Fibroblast of skin of scalp (primary cell): ENCODE measurements at regions not wholly inside any gene's neighbourhood (a gene's known extent, or its start where the extent isn't known, plus 50 kb on each side); places are given as distances from the start of the nearest gene placed in this dataset.

Experiments used
- DNase-seq: peaks from one replicate; pipeline ENCODE4 v3.0.0-alpha.2; 2013

DNA sequence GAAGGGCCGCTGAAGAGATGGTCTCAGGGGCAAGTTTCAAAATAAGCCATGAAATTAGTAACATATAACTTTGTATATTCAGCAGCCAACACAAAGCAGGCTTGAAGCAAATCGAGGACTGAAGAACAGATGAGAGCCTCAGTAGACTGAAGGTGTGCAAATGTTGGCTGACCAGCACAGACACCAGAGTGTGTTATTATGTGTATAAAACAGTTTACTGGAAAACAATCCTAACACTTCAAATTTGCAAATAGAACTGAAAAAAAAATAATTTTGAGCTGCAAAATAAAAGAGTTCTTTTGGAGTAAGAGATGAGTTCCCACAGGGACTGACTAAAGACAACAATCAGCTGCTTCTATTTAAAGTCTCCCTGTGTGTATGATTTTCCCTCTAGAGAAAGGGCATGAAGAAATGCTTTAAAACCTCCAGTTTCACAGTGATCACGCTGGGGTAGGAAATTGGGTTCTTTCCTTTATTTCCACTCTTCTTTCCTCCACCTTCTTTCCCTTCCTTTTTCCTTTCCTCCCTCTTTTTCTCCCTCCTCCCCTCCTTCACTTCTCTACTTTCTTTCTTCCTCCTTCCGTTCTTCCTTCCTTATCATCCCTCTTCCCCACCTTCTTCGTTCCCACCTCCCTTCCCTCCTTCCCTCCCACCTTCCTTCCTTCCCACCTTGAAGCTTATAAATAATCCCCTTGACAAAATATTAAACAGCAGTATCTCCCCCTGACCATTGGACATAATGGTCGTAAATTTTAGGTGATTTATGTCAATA is 383.9 kb upstream of the DCN start:
- DNase-seq, result no peak

DNA sequence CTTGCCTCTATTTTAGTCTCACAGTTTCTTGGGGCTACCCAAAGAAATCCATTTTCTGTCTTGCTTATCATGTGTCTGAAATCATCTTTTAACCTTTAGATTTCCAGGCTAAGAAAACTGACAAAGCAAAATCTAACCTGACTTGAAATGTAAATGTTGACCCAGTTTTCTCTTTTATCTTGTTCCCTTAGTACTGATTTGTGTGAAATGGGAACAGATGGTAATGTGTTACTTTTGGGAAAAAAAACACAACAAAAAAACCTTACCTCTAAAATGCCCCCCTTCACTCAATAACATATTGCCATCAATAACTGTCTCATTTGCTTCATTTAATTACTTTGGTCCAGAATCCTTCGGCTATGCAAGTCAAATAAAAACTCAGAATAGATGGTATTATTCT is 383.2 kb upstream of the DCN start:
- no peak for DNase-seq

DNA sequence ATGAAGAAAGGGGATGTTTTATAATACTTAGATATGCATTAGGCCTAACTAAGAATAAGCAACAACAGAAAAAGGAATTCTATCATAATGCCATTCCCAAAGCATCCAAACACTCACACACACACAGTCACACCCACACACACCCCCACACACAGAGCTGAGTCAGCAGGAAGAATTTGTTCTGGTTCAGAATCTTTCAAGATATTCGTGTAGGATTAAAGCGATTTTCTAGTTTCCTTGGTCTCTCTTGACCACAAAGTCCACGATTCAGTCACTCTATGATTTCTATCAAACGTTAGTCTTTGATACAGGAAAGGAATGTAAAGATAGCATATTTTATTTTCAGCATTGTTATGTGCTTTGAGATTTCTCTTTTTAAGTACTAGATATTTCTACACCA is 382.6 kb upstream of the DCN start:
- peak; percentile 26 for DNase-seq

DNA sequence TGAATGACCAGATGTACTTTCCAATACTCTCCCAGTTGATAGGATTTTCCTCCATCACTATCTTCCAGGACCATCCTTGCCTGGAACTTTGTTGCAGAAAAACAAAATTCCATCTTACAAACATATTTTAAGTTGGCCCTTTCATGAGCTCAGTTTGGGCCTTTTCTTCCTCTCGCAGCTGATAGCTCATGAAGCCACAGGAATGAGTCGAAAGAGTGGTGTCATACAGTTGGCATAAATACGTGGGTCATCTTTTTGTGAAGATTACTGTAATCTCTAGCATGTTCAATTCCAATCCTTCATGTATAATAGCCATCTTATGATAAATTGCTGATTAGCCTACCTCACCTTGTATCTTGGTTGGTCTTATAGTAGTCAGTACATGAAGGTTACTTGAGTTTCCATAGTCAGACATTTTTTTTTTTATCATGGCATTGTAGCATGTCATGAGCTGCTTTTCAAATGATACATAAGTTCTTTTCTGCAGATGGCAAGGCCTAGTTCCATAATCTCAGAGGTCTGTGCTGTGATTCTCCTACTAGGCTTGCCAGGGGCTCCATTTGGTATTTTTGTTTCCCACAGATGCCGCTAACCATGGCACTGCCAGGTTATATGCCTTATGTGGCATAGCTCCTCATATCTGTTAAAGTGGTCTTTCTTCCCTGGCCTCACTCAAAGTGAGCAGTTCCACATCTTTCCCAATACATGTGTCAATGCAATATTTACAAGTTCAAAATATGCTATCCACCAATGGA is 380.6 kb upstream of the DCN start:
- no peak for DNase-seq

DNA sequence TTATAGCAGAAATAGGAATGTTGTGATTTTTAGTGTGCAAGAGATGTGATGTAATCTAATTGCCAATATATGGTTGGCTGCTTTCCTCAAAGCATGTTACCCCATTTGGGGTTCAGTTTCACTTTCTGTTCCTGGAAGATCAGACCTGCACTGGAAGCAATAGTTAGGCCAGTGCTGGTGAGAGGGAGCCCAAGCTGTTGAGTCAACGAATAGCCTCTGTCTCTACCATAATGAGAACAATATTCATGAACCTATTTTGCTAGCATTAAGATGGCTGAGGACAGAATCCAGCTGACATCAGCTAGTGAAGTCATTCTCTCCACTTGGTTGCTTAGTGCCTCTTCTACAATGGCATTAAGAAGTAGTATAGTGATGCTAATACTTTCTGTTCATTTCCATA is 379.9 kb upstream of the DCN start:
- DNase-seq, result no peak

DNA sequence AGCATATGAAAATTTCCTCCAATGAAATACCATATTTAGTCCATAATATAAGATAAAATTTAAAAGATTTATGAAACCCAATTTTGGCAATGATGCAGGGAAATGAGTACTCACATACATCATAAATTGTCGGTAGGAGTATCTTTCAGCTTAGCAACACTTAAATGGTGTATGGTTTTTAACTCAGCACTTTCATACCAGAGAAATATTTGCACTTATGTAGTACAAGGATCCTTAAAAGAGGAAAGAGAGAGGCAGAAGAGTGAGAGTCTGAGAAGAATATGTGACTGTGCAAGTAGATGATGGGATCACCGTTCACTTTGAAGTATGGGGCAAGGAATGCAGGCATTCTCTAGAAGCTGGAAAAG is 379.3 kb upstream of the DCN start:
- DNase-seq, result no peak

DNA sequence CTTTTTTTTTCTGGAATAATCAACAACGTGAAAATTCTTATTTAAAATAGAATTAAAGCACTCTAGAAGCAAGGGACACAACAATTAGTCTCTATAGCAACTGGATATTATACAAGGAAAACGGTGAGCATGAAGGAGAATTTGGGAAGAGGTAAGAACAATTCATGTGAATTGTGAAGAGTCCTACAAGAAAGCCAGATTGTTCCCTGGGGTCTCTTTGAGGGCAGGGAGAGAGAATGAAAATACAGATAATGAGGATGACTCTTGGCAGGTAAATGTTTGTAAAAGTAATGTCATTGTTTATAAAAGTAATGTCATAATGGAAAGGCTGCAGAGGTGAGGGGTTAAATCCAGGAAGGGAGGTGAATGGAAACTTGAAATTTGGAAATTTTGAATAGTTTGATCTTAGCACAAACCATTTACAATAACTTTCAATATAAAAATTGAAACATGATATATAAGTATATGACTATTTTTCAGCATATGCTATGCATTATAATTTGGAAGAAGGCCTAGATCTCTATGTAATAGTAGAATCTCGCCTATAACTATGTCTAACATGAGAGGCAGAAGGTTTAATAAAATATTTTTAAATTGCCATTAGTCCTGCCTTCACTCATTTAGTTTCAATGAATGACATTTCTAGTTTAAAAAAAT is 378.8 kb upstream of the DCN start:
- DNase-seq, result no peak

DNA sequence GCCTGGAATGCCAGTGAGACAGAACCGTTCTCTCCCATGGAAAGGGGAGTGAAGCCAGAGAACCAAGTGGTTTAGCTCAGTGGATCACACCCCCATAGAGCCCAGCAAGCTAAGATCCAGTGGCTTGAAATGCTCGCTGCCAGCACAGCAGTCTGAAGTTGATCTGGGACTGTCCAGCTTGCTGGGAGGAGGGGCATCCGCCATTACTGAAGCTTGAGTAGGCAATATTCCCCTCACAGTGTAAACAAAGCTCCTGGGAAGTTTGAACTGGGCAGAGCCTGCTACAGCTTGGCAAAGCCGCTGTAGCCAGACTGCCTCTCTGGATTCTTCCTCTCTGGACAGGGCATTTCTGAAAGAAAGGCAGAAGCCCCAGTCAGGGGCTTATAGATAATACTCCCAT is 374.3 kb upstream of the DCN start:
- no peak for DNase-seq

DNA sequence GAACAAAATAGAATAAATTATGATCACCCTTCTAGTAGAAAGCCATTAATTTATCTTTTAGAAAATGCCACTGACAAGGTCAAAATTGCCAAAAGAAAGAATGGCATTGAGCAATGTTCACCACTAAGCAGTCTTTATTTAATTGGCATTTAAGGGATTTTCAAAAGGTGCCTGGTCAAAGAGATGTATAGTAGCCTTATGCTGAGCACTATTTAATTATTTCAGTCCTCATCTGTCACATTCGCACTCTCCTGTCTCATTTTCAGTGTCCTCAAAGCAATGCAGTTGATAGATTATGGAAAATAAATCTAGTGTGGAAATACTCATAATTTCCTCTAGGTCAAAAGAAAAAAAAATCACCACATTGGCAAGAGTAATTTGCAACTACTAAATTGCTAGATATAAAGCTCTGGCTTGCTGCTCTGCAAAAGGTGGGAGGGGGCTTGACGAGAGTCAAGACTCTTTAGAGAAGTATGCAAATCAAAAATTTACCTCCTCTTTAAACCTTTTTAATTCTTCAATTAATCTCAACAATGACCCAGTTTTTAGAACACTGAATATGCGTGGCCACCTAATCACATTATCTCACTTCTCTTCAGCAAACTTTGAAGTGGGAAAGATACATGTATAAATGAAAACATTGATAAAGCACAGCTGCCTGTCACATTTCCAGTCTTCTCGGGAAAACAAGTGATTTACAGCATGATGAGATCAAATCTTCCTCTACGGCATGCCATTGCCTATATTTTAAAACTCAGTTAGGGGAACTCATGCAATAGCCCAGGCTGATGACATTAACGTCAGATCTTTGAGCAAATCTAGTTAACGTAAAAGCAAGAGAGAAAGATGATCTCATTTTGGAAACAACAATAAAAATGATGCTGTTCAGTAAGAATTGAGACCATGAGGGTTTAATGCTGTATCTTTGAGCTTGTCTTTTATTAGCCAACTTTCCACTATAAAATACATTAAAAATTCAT is 373.1 kb upstream of the DCN start:
- DNase-seq, result no peak

DNA sequence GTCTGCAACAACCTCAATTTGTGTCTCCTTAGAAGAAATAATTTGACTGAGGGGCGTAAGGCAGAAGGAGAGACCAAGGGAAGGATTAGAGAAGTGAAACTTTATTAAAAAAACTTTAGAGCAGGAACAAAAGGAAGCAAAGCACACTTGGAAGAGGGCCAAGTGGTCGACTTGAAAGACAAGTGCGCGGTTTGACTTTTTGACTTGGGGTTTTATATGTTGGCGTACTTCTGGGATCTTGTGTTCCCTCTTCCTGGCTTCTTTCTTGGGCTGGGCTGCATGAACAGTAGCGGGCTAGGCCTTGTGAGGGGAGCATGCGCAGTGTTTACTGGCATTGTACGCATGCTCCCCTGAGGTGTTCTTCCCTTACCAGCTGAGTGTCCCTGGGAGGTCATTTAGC is 369.3 kb upstream of the DCN start:
- DNase-seq, result no peak

DNA sequence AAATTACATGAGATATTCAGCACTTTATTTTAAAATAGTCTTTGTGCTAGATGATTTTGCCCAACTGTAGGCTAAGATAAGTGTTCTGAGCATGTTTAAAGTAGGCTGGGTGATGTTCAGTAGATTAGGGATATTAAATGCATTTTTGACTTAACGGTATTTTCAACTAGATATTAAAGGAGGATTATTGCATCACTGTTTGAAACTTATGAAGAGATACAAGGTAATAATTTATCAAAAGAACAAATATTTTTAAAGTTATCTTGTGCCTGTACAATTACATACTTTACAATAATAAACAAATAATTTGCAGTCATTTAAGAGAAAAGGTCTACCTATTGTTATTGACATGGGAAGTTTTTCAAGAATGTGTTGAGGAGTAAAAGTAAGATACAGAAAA is 368.6 kb upstream of the DCN start:
- no peak for DNase-seq

DNA sequence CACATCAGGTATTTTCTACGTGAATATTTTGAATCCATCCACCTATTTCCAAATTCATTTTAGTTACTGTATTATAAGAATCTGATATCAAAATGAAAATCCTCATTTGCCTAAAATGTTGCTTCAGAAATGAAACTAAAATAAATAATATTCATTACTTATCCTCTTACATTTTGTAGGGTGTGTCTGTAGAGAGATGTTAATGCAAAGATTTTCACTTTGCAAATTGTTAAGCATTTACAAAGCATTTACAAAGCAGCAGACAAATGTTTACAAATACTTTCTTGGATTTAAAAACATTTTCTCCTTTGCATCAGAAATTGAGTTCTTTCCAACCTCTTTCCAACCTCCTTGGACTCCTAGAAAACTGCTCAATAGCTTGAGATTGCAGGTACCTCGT is 360.0 kb upstream of the DCN start:
- DNase-seq, result no peak

DNA sequence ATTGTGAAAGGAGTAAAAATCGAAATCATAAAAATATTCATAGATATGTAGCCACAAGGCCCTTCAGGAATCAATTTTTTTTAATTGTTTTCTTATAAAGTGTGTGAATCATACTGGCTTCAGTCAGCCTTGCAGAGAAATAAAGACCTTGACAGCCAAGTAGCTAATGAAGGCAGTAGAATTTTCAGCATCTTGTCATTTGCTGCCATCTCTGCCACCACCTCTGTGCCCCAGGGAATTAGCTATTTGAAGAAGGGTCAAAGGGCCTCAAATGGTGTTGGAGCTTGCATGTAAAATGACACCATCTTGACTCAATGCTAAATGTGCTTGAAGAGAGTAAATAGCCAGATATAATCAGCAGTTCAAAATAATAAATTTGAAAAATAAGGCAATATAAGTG is 359.4 kb upstream of the DCN start:
- no peak for DNase-seq

DNA sequence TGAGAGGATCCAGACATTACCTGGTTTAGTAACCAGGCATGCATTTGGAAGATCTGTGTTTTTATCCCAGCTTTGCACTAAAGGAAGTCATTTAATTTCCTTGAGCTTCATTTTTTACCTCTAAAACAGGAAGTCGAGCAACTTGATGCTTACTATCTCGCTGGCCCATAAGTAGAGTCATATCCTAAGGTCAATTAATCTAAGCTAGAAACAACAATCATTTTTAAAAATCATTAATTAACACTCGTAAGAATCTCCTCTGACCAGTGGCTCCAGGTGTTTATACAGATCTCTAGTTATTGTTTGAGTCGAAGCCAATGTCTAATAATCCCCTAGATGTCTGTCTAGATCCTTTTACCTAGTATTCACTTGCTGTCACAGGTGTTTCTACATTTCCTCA is 355.8 kb upstream of the DCN start:
- DNase-seq, result no peak

DNA sequence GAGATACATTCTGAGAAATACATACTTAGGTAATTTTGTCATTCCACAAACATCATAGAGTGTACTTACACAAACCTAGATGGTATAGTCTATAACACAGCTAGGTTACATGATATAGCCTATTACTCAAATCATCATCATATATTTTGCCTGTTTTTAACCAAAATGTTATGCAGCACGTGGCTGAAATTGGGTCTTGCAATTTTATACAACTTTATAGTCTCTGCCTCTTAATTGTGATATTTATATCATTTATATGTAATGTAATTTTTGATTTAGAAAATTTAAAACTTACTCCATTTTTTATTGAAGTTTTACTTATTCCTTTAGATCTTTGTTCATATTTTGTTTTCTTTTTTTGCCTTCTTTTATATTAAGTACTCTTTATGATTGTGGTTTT is 350.7 kb upstream of the DCN start:
- no peak for DNase-seq

DNA sequence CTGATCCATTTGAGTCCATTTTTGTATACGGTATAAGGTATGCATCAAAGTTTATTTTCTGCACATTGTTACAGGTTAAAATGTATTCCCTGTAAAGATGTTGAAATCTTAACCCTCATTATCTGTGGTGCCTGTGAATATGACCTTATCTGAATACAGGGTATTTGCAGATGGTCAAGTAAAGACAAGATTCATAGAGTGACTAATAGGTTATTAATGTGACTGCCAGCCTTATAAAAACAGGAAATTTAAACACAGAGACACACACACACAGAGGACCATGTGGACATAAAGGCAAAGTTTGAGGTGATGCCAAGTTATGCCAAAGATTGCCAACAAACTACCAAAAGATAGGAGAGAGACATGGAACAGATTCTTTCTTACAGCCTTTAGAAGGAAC is 347.2 kb upstream of the DCN start:
- peak; percentile 23 for DNase-seq

DNA sequence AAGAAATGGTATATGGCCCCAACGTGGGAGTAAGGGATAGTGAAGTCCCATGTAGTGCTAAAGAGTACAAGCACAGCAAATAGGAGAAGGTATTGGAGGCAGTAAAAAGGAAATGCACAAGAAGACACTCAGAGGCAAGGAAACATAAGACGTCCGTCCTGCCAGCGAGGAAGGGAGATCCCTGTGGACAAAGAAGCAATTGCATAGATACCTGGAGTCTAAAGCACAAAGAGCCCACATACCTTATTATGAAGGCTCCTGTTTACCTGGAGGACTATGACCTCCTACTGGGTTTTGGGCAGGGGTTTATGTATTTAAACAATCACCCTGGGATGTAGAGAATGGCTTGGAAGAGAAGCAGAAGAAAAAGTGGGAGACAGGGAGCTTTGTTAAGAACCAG is 341.2 kb upstream of the DCN start:
- DNase-seq, result no peak

DNA sequence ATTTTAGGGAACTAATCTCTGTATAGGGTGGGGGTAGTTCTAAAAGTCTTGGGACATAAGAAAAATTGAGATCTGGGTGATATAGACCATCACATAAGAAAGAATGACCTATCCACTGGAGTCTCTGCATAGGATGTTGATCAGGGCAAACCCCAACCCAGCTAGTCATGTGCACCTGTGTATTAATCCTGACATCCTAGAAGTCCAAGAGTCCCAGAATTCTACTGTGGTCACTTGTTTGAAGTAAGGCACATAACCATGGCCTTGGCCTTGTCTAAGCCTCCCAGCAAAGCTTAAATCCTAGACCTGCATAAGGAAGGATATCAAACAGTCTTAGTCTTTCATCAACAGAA is 334.1 kb upstream of the DCN start:
- no peak for DNase-seq

DNA sequence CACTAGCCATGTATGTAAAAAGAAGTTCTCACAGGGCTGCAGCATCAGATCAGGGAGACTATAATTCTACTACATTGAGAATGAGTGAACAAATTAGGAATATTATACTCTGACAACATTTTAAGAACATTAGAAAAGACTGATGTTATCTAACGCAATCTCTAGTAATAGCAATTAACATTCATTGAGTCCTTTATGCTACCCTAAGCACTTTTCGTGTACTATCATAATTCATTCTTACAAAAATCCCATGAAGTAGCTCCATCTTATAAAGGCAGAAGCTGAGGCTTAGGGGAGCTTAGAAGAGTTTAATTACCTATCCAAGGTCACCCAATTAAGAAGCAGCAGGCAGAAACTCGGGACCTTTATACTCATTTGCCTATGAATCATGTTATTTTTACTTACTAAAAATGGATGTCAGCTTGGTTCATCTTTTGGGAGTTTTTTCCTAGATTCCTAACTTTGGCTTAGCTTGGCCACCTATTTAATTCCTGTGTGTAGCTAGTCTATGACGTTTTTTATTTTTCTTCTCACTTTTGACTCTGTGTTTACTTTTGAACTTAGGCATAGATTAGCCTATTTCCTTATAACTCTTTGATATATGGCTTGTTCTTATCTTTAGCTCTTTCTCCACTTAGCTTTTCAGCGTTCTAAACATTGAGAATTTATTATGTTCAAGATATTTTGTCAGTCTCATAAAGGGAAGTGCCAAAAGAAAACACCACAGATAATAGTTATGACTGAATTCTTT is 333.5 kb upstream of the DCN start:
- DNase-seq, result no peak

DNA sequence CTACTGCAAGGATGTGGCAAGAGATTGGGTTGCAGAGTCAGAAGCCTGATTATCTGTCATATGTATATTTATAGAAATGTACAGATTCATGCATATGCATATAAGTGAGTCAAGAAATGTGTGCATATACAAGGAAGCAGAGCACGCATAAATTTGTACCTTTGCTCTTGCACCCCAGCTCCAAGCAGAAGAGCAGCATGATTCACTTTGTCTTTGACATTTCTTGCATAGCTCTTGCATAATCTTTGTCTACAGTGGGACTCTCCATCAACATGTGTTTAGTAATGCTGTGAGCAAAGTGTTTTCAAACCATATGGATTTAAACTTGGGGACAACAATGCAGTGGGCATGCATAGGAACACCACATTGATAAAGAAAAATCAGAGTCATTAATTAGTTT is 330.7 kb upstream of the DCN start:
- no peak for DNase-seq

DNA sequence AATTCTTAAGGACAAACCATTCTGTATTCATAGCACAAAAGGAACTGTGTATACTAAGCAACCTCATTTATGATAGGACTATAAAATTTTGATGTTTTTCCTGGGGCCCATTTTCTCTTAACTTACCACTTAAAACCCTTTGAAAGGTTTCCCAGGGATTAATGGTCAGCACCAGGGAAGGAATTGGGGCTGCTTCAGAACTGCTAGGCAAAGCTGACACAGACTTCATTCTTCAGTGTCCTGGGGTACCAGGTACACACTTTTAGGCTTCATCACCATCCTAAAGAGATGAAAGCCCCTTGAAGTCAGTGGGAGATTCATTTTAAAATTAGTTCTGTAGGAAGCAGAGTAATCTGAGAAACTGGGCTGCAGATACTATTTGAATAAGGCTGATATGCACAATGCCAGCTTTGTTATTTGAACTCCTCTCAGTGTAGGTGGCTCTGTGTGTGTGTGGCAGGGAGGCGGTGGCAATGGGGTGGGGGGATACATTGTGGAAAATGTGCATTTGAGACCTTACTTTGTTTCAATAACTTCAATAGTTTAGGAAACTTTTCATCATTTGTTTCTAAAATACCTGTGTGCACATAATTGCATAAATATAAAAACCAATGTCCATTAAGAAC is 329.3 kb upstream of the DCN start:
- no peak for DNase-seq

DNA sequence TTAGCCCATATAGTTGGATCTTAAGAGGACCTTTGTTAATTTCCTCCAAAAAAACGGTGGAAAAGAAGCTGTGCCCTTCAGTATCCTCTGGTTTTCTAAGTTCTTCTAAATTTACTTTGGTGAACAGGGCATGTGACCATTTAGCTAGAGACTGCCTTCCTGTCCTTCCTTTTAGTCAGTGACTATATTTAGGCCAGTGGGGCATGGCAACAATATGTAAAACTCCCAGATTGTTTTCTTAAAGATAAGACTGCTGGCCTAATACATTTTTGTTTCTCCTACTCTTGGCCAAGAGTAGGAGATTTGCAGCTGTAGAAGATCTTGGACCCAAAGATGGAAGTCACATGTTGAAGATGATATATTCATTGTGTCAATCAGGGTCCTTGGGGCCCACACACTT is 325.1 kb upstream of the DCN start:
- peak; percentile 15 for DNase-seq
